GM18507 (cell line): ENCODE measurements at regions not wholly inside any gene's neighbourhood (a gene's known extent, or its start where the extent isn't known, plus 50 kb on each side); places are given as distances from the start of the nearest gene placed in this dataset.

Source experiments
- DNase-seq: peaks from one replicate; pipeline ENCODE4 v3.0.0; 2011; ENCODE audit warnings: low read depth; ENCODE audit not compliant: insufficient read length; ENCODE audit errors: extremely low spot score
- FAIRE-seq: peaks from 2 replicates; lab custom pipeline; 2011; peaks lifted over from hg19 to GRCh38; lab: Jason Lieb, UNC

GRCh38 chr6:97658090-97658489, 375.1 kb upstream of the MMS22L start:
- FAIRE-seq: no peak
- no peak for DNase-seq

- no peak for FAIRE-seq
- DNase-seq: no peak
These were observed 380.2 kb upstream of the MMS22L start for GRCh38 chr6:97663252-97663651.

- no peak for DNase-seq
- no peak for FAIRE-seq
These were observed 382.4 kb upstream of the MMS22L start for GRCh38 chr6:97665446-97665845.

GRCh38 chr6:97666889-97667288, 383.9 kb upstream of the MMS22L start:
- DNase-seq (no peak), FAIRE-seq (peak; percentile 44)

- DNase-seq (no peak), FAIRE-seq (peak; percentile 36)
These were observed 385.7 kb upstream of the MMS22L start for GRCh38 chr6:97668716-97669115.

- peak; percentile 97 for FAIRE-seq
- peak; percentile 44 for DNase-seq
These were observed 386.4 kb upstream of the MMS22L start for GRCh38 chr6:97669191-97670031.

- DNase-seq: no peak
- no peak for FAIRE-seq
These were observed 391.8 kb upstream of the MMS22L start for GRCh38 chr6:97674802-97675201.

GRCh38 chr6:97677626-97678025, 394.6 kb upstream of the MMS22L start:
- FAIRE-seq (no peak), DNase-seq (no peak)

- FAIRE-seq (no peak), DNase-seq (no peak)
These were observed 404.9 kb upstream of the MMS22L start for GRCh38 chr6:97687916-97688315.

- no peak for DNase-seq
- no peak for FAIRE-seq
These were observed 406.2 kb upstream of the MMS22L start for GRCh38 chr6:97689078-97689754.

- no peak for FAIRE-seq
- no peak for DNase-seq
These were observed 414.4 kb upstream of the MMS22L start for GRCh38 chr6:97697456-97697855.

GRCh38 chr6:97701801-97702200, 418.8 kb upstream of the MMS22L start:
- FAIRE-seq: no peak
- DNase-seq: no peak

GRCh38 chr6:97702248-97702647, 419.2 kb upstream of the MMS22L start:
- FAIRE-seq (no peak), DNase-seq (no peak)

GRCh38 chr6:97703661-97704060, 420.6 kb upstream of the MMS22L start:
- FAIRE-seq: no peak
- no peak for DNase-seq

GRCh38 chr6:97705568-97705967, 422.6 kb upstream of the MMS22L start:
- FAIRE-seq (no peak), DNase-seq (no peak)

GRCh38 chr6:97712751-97713150, 429.7 kb upstream of the MMS22L start:
- DNase-seq: no peak
- no peak for FAIRE-seq

GRCh38 chr6:97714772-97715171, 431.8 kb upstream of the MMS22L start:
- DNase-seq: no peak
- no peak for FAIRE-seq

- FAIRE-seq (no peak), DNase-seq (no peak)
These were observed 434.1 kb upstream of the MMS22L start for GRCh38 chr6:97717086-97717485.

GRCh38 chr6:97726378-97726777, 443.4 kb upstream of the MMS22L start:
- FAIRE-seq (no peak), DNase-seq (no peak)

- DNase-seq: no peak
- no peak for FAIRE-seq
These were observed 449.0 kb upstream of the MMS22L start for GRCh38 chr6:97732045-97732444.

- no peak for DNase-seq
- no peak for FAIRE-seq
These were observed 474.6 kb upstream of the MMS22L start for GRCh38 chr6:97757575-97757974.
